A673 (cell line): ENCODE measurements at regions not wholly inside any gene's neighbourhood (a gene's known extent, or its start where the extent isn't known, plus 50 kb on each side); places are given as distances from the start of the nearest gene placed in this dataset.

Source experiments
- CTCF ChIP-seq: fragments of 300-800, 200-600 bp; sonication (generic); conservative IDR thresholded peaks from 2 replicates; pipeline ENCODE4 v1.5.1; 2017; ENCODE audit warnings: low read depth, mild to moderate bottlenecking, antibody characterized with exemption, low read length, moderate library complexity, mixed read lengths
- EZH2 ChIP-seq: fragments of 200-600 bp; sonication (generic); IDR thresholded peaks from 2 replicates; pipeline ENCODE4 v1.6.1; 2017; ENCODE audit warnings: borderline replicate concordance, low read depth, mild to moderate bottlenecking, mixed read lengths, antibody characterized with exemption, low read length; ENCODE audit not compliant: poor library complexity, severe bottlenecking

DNA sequence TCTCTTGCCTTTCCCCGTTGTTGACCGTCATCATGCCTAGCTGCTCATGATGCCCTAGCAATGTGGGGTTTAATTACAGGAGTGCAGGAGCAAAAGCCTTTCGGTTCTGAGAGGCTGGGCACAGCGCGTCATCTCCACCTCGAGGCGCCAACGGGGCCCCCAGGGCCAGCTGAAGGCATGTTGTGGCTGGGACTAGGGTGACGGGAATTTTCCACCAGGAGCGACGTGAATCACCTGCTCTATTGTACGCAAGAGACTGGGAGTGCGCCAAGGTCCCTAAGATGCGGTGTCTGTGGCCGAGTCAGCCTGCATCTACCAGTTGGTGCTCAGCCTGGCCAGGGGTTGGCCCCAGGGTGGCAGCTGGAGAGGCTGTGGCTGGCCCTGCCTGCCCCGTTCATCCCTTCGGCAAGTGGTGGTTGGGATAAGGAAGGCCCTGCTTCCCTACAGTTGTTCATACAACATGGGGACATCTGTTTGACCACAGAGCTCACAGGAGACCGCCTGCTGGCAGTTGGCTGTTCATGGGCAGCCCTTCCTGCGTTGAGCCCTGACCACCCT is 1175.6 kb downstream of the BRD1 start:
- TF ChIP-seq CTCF (no peak), EZH2 (no peak)
